ENCODE measurements at regions not wholly inside any gene's neighbourhood (a gene's known extent, or its start where the extent isn't known, plus 50 kb on each side); places are given as distances from the start of the nearest gene placed in this dataset.

GRCh38 chr4:140249351-140249750, 95.4 kb upstream of the MAML3 start:
- Histone ChIP-seq H3K27ac (ENCODE audit: low read length) (no peak overlapping the region), H3K36me3 (ENCODE audit: control insufficient read depth, insufficient read depth, low read length) (no peaks in the 10 kb centered on the region), H3K4me3 (ENCODE audit: low read length) (no peak overlapping the region), H3K4me1 (ENCODE audit: control insufficient read depth, insufficient read depth, low read length) (peaks cover 10% of the 10 kb centered on the region), H3K27me3 (ENCODE audit: control insufficient read depth, insufficient read depth, low read length) (no peaks in the 10 kb centered on the region), H3K9me3 (ENCODE audit: control insufficient read depth, low read depth, low read length) (no peaks in the 10 kb centered on the region)
- no peak for DNase-seq
- 67% methylated on average over 3 of the region's 4 CpGs for WGBS (ENCODE audit: insufficient coverage, low lambda C conversion rate)

- no peaks in the 10 kb centered on the region for H3K27me3 ChIP-seq (ENCODE audit: control insufficient read depth, insufficient read depth, low read length)
- DNase-seq: no peak
- H3K9me3 ChIP-seq (ENCODE audit: control insufficient read depth, low read depth, low read length): no peaks in the 10 kb centered on the region
- H3K27ac ChIP-seq (ENCODE audit: low read length): no peak overlapping the region
- H3K4me1 ChIP-seq (ENCODE audit: control insufficient read depth, insufficient read depth, low read length): peaks cover 28% of the 10 kb centered on the region
- no peaks in the 10 kb centered on the region for H3K36me3 ChIP-seq (ENCODE audit: control insufficient read depth, insufficient read depth, low read length)
- no CpG with 5 or more reads among the region's 2 CpGs for WGBS (ENCODE audit: insufficient coverage, low lambda C conversion rate)
- no peak overlapping the region for H3K4me3 ChIP-seq (ENCODE audit: low read length)
These were observed 93.3 kb upstream of the MAML3 start for GRCh38 chr4:140247237-140247636.

- Histone ChIP-seq H3K36me3 (ENCODE audit: control insufficient read depth, insufficient read depth, low read length) (no peaks in the 10 kb centered on the region), H3K4me3 (ENCODE audit: low read length) (no peak overlapping the region), H3K27ac (ENCODE audit: low read length) (no peak overlapping the region), H3K9me3 (ENCODE audit: control insufficient read depth, low read depth, low read length) (no peaks in the 10 kb centered on the region), H3K4me1 (ENCODE audit: control insufficient read depth, insufficient read depth, low read length) (peaks cover 27% of the 10 kb centered on the region), H3K27me3 (ENCODE audit: control insufficient read depth, insufficient read depth, low read length) (no peaks in the 10 kb centered on the region)
- WGBS (ENCODE audit: insufficient coverage, low lambda C conversion rate): no CpG with 5 or more reads among the region's 3 CpGs
- no peak for DNase-seq
These were observed 92.2 kb upstream of the MAML3 start for GRCh38 chr4:140246216-140246615.

DNA sequence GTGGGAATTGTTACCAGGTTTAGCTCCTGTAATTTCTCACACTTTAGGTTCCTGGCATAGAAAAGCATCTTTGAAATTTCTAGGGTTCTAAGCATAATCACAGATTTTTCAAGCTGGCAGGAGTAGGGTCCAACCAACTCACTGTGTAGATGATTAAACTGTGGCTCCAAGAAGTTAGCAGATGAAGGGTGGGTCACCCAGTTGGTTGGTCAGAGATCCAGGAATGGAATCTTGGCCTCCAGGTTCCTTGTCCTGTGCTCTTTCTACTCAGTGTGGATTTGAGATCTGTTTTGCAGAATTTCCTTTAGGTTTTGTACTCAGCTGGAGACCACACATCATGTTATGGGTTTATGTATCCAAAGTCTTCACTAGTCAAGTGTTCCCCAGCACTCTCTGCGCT, 90.3 kb upstream of the MAML3 start:
- Histone ChIP-seq H3K27me3 (ENCODE audit: control insufficient read depth, insufficient read depth, low read length) (no peaks in the 10 kb centered on the region), H3K36me3 (ENCODE audit: control insufficient read depth, insufficient read depth, low read length) (no peaks in the 10 kb centered on the region), H3K4me3 (ENCODE audit: low read length) (no peak overlapping the region), H3K4me1 (ENCODE audit: control insufficient read depth, insufficient read depth, low read length) (peaks cover 27% of the 10 kb centered on the region), H3K9me3 (ENCODE audit: control insufficient read depth, low read depth, low read length) (no peaks in the 10 kb centered on the region), H3K27ac (ENCODE audit: low read length) (peak overlapping the region; percentile 88)
- DNase-seq: peak in 1 of 2 donors; percentile 49
- no CpG with 5 or more reads among the region's 1 CpG for WGBS (ENCODE audit: insufficient coverage, low lambda C conversion rate)

DNA sequence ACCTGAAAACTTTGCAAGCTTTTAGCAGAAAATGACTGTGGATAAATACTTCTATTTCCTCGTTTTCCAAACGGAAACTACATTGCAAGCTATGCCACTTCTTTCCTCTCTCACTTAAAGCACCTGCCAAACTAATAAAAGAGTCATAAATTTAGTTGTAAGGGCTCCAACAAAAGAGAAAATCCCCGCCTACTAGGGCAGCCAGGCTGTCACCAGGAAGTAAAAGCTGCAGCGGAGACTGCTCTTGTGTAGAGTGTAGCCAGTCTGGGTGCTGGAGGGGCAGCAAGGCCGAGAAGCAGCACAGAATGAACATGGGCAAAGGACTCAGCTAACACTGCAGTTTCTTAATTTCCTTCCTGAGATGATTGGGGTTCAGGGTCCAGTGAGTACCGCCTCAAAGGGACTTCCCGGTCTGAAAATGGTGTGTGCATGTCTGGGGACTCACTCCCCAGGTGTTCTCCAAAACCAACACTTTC, 89.3 kb upstream of the MAML3 start:
- Histone ChIP-seq H3K4me1 (ENCODE audit: control insufficient read depth, insufficient read depth, low read length) (peaks cover 28% of the 10 kb centered on the region), H3K27ac (ENCODE audit: low read length) (peak overlapping the region; percentile 88), H3K36me3 (ENCODE audit: control insufficient read depth, insufficient read depth, low read length) (no peaks in the 10 kb centered on the region), H3K4me3 (ENCODE audit: low read length) (peak overlapping the region; percentile 14), H3K9me3 (ENCODE audit: control insufficient read depth, low read depth, low read length) (no peaks in the 10 kb centered on the region), H3K27me3 (ENCODE audit: control insufficient read depth, insufficient read depth, low read length) (no peaks in the 10 kb centered on the region)
- 0% methylated on average over 1 of the region's 7 CpGs for WGBS (ENCODE audit: insufficient coverage, low lambda C conversion rate)
- DNase-seq: peak; percentile 71 to 92

DNA sequence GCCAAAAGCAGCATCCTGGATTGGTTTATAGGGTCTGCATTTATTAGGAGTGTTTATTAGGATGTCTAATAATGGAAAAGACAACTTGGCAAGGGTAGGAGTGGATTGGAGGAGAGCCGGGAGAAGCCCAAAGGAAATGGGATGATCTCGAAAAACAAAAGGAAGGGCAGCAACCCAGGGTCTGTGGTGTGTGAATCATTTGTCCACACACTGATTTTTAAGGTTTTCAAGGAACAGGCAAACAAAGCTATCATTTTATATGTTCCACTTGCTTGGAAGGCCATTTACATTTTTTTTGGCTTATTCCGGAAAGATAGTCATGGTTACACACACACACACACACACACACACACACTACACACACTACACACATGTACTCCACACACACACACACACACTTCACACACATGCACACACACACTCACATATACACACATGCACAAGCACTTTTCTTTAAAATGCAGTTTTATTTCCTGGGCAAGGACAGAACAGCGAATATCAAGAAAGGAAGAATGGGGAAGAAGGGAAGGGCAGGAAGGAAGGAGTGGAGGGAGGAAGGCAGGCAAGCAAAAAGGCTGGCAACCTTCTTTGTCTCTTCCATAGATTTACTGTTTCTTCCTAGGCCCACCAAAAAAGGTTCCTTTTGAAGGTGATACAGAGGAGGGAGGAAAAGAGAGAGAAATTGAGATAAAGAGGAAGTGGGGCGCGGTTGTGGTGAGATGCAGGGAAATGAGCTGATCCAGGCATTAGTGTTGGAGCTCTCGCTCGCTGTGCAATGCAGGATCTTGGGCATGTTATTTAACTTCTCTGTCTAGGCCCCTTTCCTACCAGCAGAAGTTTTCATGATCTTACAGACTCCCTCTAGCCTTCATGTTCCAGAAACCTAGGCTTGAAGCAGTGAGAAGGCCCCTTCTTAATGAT, 88.6 kb upstream of the MAML3 start:
- peak overlapping the region; percentile 14 for H3K4me3 ChIP-seq (ENCODE audit: low read length)
- no peaks in the 10 kb centered on the region for H3K27me3 ChIP-seq (ENCODE audit: control insufficient read depth, insufficient read depth, low read length)
- no peaks in the 10 kb centered on the region for H3K36me3 ChIP-seq (ENCODE audit: control insufficient read depth, insufficient read depth, low read length)
- 50% methylated on average over 2 of the region's 8 CpGs for WGBS (ENCODE audit: insufficient coverage, low lambda C conversion rate)
- peaks cover 34% of the 10 kb centered on the region for H3K4me1 ChIP-seq (ENCODE audit: control insufficient read depth, insufficient read depth, low read length)
- H3K9me3 ChIP-seq (ENCODE audit: control insufficient read depth, low read depth, low read length): no peaks in the 10 kb centered on the region
- peak overlapping the region; percentile 88 for H3K27ac ChIP-seq (ENCODE audit: low read length)
- DNase-seq: peak in 1 of 2 donors; percentile 26

- peaks cover 40% of the 10 kb centered on the region for H3K4me1 ChIP-seq (ENCODE audit: control insufficient read depth, insufficient read depth, low read length)
- no CpG with 5 or more reads among the region's 6 CpGs for WGBS (ENCODE audit: insufficient coverage, low lambda C conversion rate)
- H3K27ac ChIP-seq (ENCODE audit: low read length): no peak overlapping the region
- H3K9me3 ChIP-seq (ENCODE audit: control insufficient read depth, low read depth, low read length): no peaks in the 10 kb centered on the region
- DNase-seq: no peak
- no peaks in the 10 kb centered on the region for H3K36me3 ChIP-seq (ENCODE audit: control insufficient read depth, insufficient read depth, low read length)
- no peaks in the 10 kb centered on the region for H3K27me3 ChIP-seq (ENCODE audit: control insufficient read depth, insufficient read depth, low read length)
- no peak overlapping the region for H3K4me3 ChIP-seq (ENCODE audit: low read length)
These were observed 86.3 kb upstream of the MAML3 start for GRCh38 chr4:140240237-140240636.

DNA sequence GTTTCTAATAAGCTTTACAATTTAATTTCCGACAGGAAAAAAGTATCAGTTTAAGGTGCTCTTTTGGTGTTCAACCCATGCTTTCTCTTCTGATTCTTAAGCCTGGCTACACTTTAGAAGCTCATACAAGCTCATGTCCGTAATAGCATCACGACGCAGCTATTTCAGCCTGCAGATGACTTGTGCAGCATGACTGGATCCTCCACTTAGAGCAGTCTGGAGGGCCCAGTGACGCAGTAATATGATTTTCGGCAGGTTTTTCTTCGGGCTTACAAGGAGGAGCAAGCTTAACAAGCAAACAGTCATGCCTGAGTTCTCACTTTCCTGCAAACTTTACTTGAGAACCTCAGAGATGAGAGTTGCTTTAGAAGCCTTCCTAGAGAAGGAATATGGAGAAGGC, 85.3 kb upstream of the MAML3 start:
- peaks cover 40% of the 10 kb centered on the region for H3K4me1 ChIP-seq (ENCODE audit: control insufficient read depth, insufficient read depth, low read length)
- WGBS (ENCODE audit: insufficient coverage, low lambda C conversion rate): 100% methylated on average over 1 of the region's 7 CpGs
- no peaks in the 10 kb centered on the region for H3K27me3 ChIP-seq (ENCODE audit: control insufficient read depth, insufficient read depth, low read length)
- no peak overlapping the region for H3K27ac ChIP-seq (ENCODE audit: low read length)
- no peak for DNase-seq
- H3K9me3 ChIP-seq (ENCODE audit: control insufficient read depth, low read depth, low read length): no peaks in the 10 kb centered on the region
- no peaks in the 10 kb centered on the region for H3K36me3 ChIP-seq (ENCODE audit: control insufficient read depth, insufficient read depth, low read length)
- H3K4me3 ChIP-seq (ENCODE audit: low read length): no peak overlapping the region

GRCh38 chr4:140238351-140239056, 84.5 kb upstream of the MAML3 start:
- Histone ChIP-seq H3K4me3 (ENCODE audit: low read length) (no peak overlapping the region), H3K27ac (ENCODE audit: low read length) (peak overlapping the region; percentile 59), H3K36me3 (ENCODE audit: control insufficient read depth, insufficient read depth, low read length) (no peaks in the 10 kb centered on the region), H3K27me3 (ENCODE audit: control insufficient read depth, insufficient read depth, low read length) (no peaks in the 10 kb centered on the region), H3K9me3 (ENCODE audit: control insufficient read depth, low read depth, low read length) (no peaks in the 10 kb centered on the region), H3K4me1 (ENCODE audit: control insufficient read depth, insufficient read depth, low read length) (peaks cover 32% of the 10 kb centered on the region)
- peak in 1 of 2 donors; percentile 37 for DNase-seq
- WGBS (ENCODE audit: insufficient coverage, low lambda C conversion rate): 83% methylated on average over 1 of the region's 13 CpGs

DNA sequence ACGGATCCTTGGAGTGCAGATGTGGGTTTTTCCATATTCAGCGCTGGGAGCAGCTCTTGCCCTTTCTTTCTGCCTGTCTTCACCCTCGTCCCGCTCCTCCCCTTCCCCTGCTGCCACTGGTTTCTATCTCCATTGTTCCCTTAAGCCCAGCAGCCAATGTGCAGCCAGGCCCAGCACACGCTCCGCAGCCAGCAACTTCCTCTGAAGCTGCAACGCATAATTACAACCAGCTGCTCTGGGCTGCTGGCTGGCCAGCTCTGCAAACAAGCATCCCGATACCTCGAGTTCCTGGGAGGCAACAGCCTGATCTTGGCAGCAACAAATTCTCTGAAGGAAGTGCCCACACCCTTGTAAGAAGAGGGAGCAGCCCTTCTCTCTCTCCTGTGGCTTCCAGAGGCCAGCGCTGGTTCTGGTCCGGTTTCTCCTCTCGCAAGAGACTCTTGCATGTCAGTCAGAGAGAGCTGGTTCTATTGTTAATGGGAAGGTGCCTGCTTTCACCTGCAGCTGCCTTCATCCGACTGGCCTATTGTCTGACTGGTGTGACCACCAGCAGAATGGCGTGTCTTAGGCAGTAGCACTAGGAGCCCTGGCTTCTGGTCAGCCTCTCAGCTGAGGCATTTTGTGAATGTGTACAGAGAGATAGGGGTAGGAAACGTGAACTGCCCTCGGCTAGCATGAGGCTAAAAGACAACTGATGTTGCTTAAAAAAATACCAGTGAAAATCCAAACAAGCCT, 83.8 kb upstream of the MAML3 start:
- H3K36me3 ChIP-seq (ENCODE audit: control insufficient read depth, insufficient read depth, low read length): no peaks in the 10 kb centered on the region
- H3K9me3 ChIP-seq (ENCODE audit: control insufficient read depth, low read depth, low read length): no peaks in the 10 kb centered on the region
- peak in 1 of 2 donors; percentile 67 for DNase-seq
- peaks cover 25% of the 10 kb centered on the region for H3K4me1 ChIP-seq (ENCODE audit: control insufficient read depth, insufficient read depth, low read length)
- no peaks in the 10 kb centered on the region for H3K27me3 ChIP-seq (ENCODE audit: control insufficient read depth, insufficient read depth, low read length)
- WGBS (ENCODE audit: insufficient coverage, low lambda C conversion rate): 30% methylated on average over 3 of the region's 16 CpGs
- no peak overlapping the region for H3K4me3 ChIP-seq (ENCODE audit: low read length)
- H3K27ac ChIP-seq (ENCODE audit: low read length): peak overlapping the region; percentile 59

Data from large intestine (tissue), 3 donors.